IMR-90 (cell line): ENCODE measurements at regions not wholly inside any gene's neighbourhood (a gene's known extent, or its start where the extent isn't known, plus 50 kb on each side); places are given as distances from the start of the nearest gene placed in this dataset.

ENCODE experiments used
- ATAC-seq: fragments of 200-7000 bp; cut with Tn5 transposase; 2 replicates; pipeline ENCODE4 v1.9.1; 2020; ENCODE audit warnings: low read depth, mild to moderate bottlenecking, moderate library complexity
- BruUV-seq: library from RNA; stranded (reverse); fragments of 400-500 nt; replicated peaks from 2 replicates; lab custom pipeline; 2021; lab: Mats Ljungman, UMichigan
- CTCF ChIA-PET: fragments of 300-600 bp; formaldehyde crosslinking; extraction: SDS; loops from one replicate; lab custom pipeline; 2021; ENCODE audit warnings: antibody characterized with exemption; lab: Yijun Ruan, JAX
- POLR2A ChIA-PET: fragments of 300-600 bp; sonication (Branson Sonifier 250); formaldehyde crosslinking; loops from one replicate; lab custom pipeline; 2022; ENCODE audit warnings: antibody characterized with exemption; ENCODE audit not compliant: unreplicated experiment; lab: Charles Lee
- DNase-seq: peaks from one replicate; pipeline ENCODE4 v3.0.0; 2013
- H2AFZ ChIP-seq: replicated peaks from 2 replicates; pipeline ENCODE3; 2013; ENCODE audit warnings: low read length, mild to moderate bottlenecking; ENCODE audit not compliant: poor library complexity
- H2AK5ac ChIP-seq: 2 replicates; pipeline ENCODE4 v1.6.1; 2013; ENCODE audit warnings: low read depth, low read length, inconsistent platforms
- H2AK9ac ChIP-seq: replicated peaks from 2 replicates; pipeline ENCODE3; 2013; ENCODE audit warnings: mild to moderate bottlenecking, low read depth, low read length, moderate library complexity; ENCODE audit not compliant: poor library complexity
- H2BK120ac ChIP-seq: 2 replicates; pipeline ENCODE4 v1.6.1; 2013; ENCODE audit warnings: low read depth, low read length, inconsistent platforms
- H2BK15ac ChIP-seq: 3 replicates; pipeline ENCODE4 v1.6.1; 2013; ENCODE audit warnings: low read depth, low read length, inconsistent platforms
- H2BK20ac ChIP-seq: 2 replicates; pipeline ENCODE4 v1.6.1; 2013; ENCODE audit warnings: low read depth, mild to moderate bottlenecking, inconsistent platforms, low read length, moderate library complexity
- H2BK5ac ChIP-seq: 2 replicates; pipeline ENCODE4 v1.6.1; 2013; ENCODE audit warnings: mild to moderate bottlenecking, low read depth, low read length, inconsistent platforms; ENCODE audit not compliant: poor library complexity, severe bottlenecking
- H3K14ac ChIP-seq: replicated peaks from 2 replicates; pipeline ENCODE4 v1.6.1; 2013; ENCODE audit warnings: low read depth, low read length, inconsistent platforms
- H3K18ac ChIP-seq: 2 replicates; pipeline ENCODE4 v1.6.1; 2013; ENCODE audit warnings: low read depth, low read length, control low read depth
- H3K23ac ChIP-seq: 2 replicates; pipeline ENCODE4 v1.6.1; 2013; ENCODE audit warnings: low read depth, low read length, inconsistent platforms
- H3K27ac ChIP-seq: 2 replicates; pipeline ENCODE4 v1.5.1; 2013; ENCODE audit warnings: mild to moderate bottlenecking, control low read depth, low read length; ENCODE audit not compliant: insufficient read depth
- H3K27me3 ChIP-seq: 2 replicates; pipeline ENCODE4 v1.6.1; 2013; ENCODE audit warnings: low read length; ENCODE audit not compliant: control insufficient read depth, insufficient read depth
- H3K36me3 ChIP-seq: 2 replicates; pipeline ENCODE4 v1.6.1; 2013; ENCODE audit warnings: low read length, mixed read lengths; ENCODE audit not compliant: control insufficient read depth, insufficient read depth
- H3K4ac ChIP-seq: 2 replicates; pipeline ENCODE4 v1.6.1; 2013; ENCODE audit warnings: low read depth, low read length, inconsistent platforms
- H3K4me1 ChIP-seq: 2 replicates; pipeline ENCODE4 v1.6.1; 2013; ENCODE audit warnings: low read length, mixed read lengths; ENCODE audit not compliant: control insufficient read depth, insufficient read depth
- H3K4me2 ChIP-seq: 2 replicates; pipeline ENCODE4 v1.6.1; 2013; ENCODE audit warnings: low read depth, mild to moderate bottlenecking, control low read depth, low read length, moderate library complexity
- H3K4me3 ChIP-seq: 2 replicates; pipeline ENCODE4 v1.5.1; 2013; ENCODE audit warnings: low read depth, mild to moderate bottlenecking, control low read depth, low read length, moderate library complexity; ENCODE audit not compliant: insufficient read depth
- H3K56ac ChIP-seq: 2 replicates; pipeline ENCODE4 v1.6.1; 2013; ENCODE audit warnings: low read length, inconsistent platforms; ENCODE audit not compliant: insufficient read depth; ENCODE audit errors: extremely low read depth
- H3K79me1 ChIP-seq, 2 experiments: 2 replicates each; pipeline ENCODE4 v1.6.1; 2013; ENCODE audit warnings: low read length in 2 of 2, inconsistent platforms in 1 of 2, low read depth in 1 of 2
- H3K9ac ChIP-seq: 2 replicates; pipeline ENCODE4 v1.6.1; 2013; ENCODE audit warnings: low read depth, low read length, control low read depth
- H3K9me1 ChIP-seq: 2 replicates; pipeline ENCODE4 v1.6.1; 2013; ENCODE audit warnings: low read length, inconsistent platforms; ENCODE audit not compliant: insufficient read depth
- H3K9me3 ChIP-seq: 2 replicates; pipeline ENCODE4 v1.6.1; 2013; ENCODE audit warnings: low read length; ENCODE audit not compliant: control insufficient read depth, insufficient read depth
- H4K20me1 ChIP-seq: 2 replicates; pipeline ENCODE4 v1.6.1; 2013; ENCODE audit warnings: low read length, inconsistent platforms; ENCODE audit not compliant: insufficient read depth
- H4K5ac ChIP-seq: 2 replicates; pipeline ENCODE4 v1.6.1; 2013; ENCODE audit warnings: mild to moderate bottlenecking, low read depth, low read length, control low read depth
- H4K8ac ChIP-seq, 2 experiments: 2 replicates each; pipeline ENCODE4 v1.6.1; 2013; ENCODE audit warnings: low read depth in 2 of 2, low read length in 2 of 2, control low read depth in 1 of 2, inconsistent platforms in 1 of 2
- H4K91ac ChIP-seq: 2 replicates; pipeline ENCODE4 v1.6.1; 2013; ENCODE audit warnings: low read depth, low read length, inconsistent platforms; ENCODE audit not compliant: insufficient read depth
- MAZ ChIP-seq: IDR thresholded peaks from 2 replicates; pipeline ENCODE4 v1.6.1; 2012; ENCODE audit warnings: low read depth, mild to moderate bottlenecking, low read length, improper control_type of control experiment, moderate library complexity, borderline replicate concordance
- WGBS, 2 experiments: methylation state at CpG; one replicate each; pipeline versions ENCODE4 v1.1.5 to v1.1.7; 2013; ENCODE audit warnings: missing lambda C conversion rate in 2 of 2; ENCODE audit not compliant: insufficient read length in 1 of 2; ENCODE audit errors: extremely low coverage in 2 of 2; 5-methylcytosine and 5-hydroxymethylcytosine counted together
- dilution Hi-C: fragments of 300-500 bp; cut with HindIII; formaldehyde crosslinking; loops from one replicate; pipeline ENCODE4 v1.14.3; 2018; ENCODE audit warnings: low sequenced_read_pairs; ENCODE audit not compliant: unreplicated experiment
- in situ Hi-C: fragments of 300-500 bp; cut with MboI; formaldehyde crosslinking; loops from 3 replicates; pipeline ENCODE4 v1.14.3; 2019; ENCODE audit warnings: low sequenced_read_pairs, inconsistent platforms, mixed read lengths
- intact Hi-C: fragments of 100-400 bp; cut with micrococcal nuclease; formaldehyde crosslinking; loops from 2 replicates; pipeline ENCODE4 v1.10.0; 2022

DNA sequence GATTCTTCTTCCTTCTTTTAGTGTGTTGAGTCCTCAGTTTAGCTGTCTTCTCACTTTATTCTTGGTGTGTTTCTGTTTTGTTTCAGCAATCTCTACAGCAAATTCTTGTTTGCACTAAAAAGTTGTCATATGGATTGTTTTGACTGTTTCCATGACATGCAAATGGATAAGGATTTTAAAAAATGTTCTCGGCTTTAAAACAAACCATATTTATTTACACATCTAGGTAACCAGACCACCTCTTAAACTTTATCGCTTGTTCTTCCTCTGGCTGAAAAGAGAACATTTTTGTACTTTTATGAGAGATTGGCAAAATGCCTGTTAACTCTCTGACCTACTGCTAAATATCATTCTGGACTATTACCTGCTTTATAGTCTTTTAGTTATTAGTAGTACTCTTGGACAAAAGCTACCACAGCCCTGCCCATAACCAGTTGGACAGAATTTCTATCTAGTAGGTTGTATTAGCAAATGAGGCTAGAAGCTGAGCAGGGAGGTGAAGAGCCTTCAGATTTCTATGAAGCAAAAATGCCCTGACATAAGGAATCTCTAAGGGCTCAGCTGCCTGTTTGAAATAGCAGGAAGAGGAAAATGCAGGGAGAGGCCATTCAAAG is 268.3 kb downstream of the CD109 start:
- Histone ChIP-seq H4K8ac (no peak overlapping the region), H3K27ac (no peak overlapping the region), H3K14ac (no peak overlapping the region), H3K9me3 (no peaks in the 10 kb centered on the region), H3K4me1 (peaks cover 2% of the 10 kb centered on the region; the same call in 1 of the 2 replicates), H3K18ac (no peak overlapping the region), H3K27me3 (no peaks in the 10 kb centered on the region), H3K4me3 (no peak overlapping the region), H2AFZ (no peak overlapping the region), H2BK5ac (no peak overlapping the region), H2BK15ac (no peak overlapping the region), H2AK5ac (no peak overlapping the region), H2BK120ac (no peak overlapping the region), H4K5ac (no peak overlapping the region), H2AK9ac (no peak overlapping the region), H3K79me1 (no peaks in the 10 kb centered on the region), H3K4ac (no peak overlapping the region), H3K4me2 (no peak overlapping the region), H2BK20ac (no peak overlapping the region), H3K9ac (no peak overlapping the region), H4K20me1 (no peaks in the 10 kb centered on the region), H3K56ac (no peak overlapping the region), H3K36me3 (no peaks in the 10 kb centered on the region), H3K23ac (no peak overlapping the region), H3K9me1 (no peaks in the 10 kb centered on the region), H4K91ac (no peak overlapping the region)
- no CpG with 5 or more reads among the region's 2 CpGs for WGBS, 2 experiments
- no peak for TF ChIP-seq MAZ
- CTCF ChIA-PET: no interaction called here
- DNase-seq (no peak), ATAC-seq (no peak)
- in situ Hi-C loops (no loop called here), intact Hi-C loops (no loop called here), dilution Hi-C loops (no loop called here)
- POLR2A ChIA-PET: no interaction called here
- BruUV-seq: no TSS peak
